ENCODE measurements at regions not wholly inside any gene's neighbourhood (a gene's known extent, or its start where the extent isn't known, plus 50 kb on each side); places are given as distances from the start of the nearest gene placed in this dataset.

GRCh38 chr11:45463541-45463940, 177.4 kb upstream of the SYT13 start:
- H3K4me3 ChIP-seq (ENCODE audit: low read depth, low read length), result no peak overlapping the region
- no peak for DNase-seq (ENCODE audit: low read depth)
- no peak for TF ChIP-seq CTCF (IDR thresholded peaks at IDR 0.05; ENCODE audit: control insufficient read depth, extremely low read depth, insufficient read depth)

- TF ChIP-seq CTCF (IDR thresholded peaks at IDR 0.05; ENCODE audit: control insufficient read depth, extremely low read depth, insufficient read depth), result no peak
- no peak overlapping the region for H3K4me3 ChIP-seq (ENCODE audit: low read depth, low read length)
- DNase-seq (ENCODE audit: low read depth), result no peak
These were observed 175.4 kb upstream of the SYT13 start for GRCh38 chr11:45461514-45461913.

GRCh38 chr11:45459491-45459890, 173.3 kb upstream of the SYT13 start:
- DNase-seq (ENCODE audit: low read depth), result no peak
- no peak overlapping the region for H3K4me3 ChIP-seq (ENCODE audit: low read depth, low read length)
- TF ChIP-seq CTCF (IDR thresholded peaks at IDR 0.05; ENCODE audit: control insufficient read depth, extremely low read depth, insufficient read depth), result no peak

GRCh38 chr11:45458269-45458668, 172.1 kb upstream of the SYT13 start:
- no peak overlapping the region for H3K4me3 ChIP-seq (ENCODE audit: low read depth, low read length)
- DNase-seq (ENCODE audit: low read depth), result no peak
- TF ChIP-seq CTCF (IDR thresholded peaks at IDR 0.05; ENCODE audit: control insufficient read depth, extremely low read depth, insufficient read depth), result no peak

- H3K4me3 ChIP-seq (ENCODE audit: low read depth, low read length), result no peak overlapping the region
- DNase-seq (ENCODE audit: low read depth), result no peak
- TF ChIP-seq CTCF (IDR thresholded peaks at IDR 0.05; ENCODE audit: control insufficient read depth, extremely low read depth, insufficient read depth), result no peak
These were observed 171.5 kb upstream of the SYT13 start for GRCh38 chr11:45457649-45458048.

GRCh38 chr11:45456686-45457085, 170.5 kb upstream of the SYT13 start:
- no peak for DNase-seq (ENCODE audit: low read depth)
- no peak for TF ChIP-seq CTCF (IDR thresholded peaks at IDR 0.05; ENCODE audit: control insufficient read depth, extremely low read depth, insufficient read depth)
- no peak overlapping the region for H3K4me3 ChIP-seq (ENCODE audit: low read depth, low read length)

- no peak overlapping the region for H3K4me3 ChIP-seq (ENCODE audit: low read depth, low read length)
- no peak for DNase-seq (ENCODE audit: low read depth)
- TF ChIP-seq CTCF (IDR thresholded peaks at IDR 0.05; ENCODE audit: control insufficient read depth, extremely low read depth, insufficient read depth), result no peak
These were observed 169.4 kb upstream of the SYT13 start for GRCh38 chr11:45455536-45455935.

Data from LNCaP clone FGC (cell line).